ENCODE measurements at regions not wholly inside any gene's neighbourhood (a gene's known extent, or its start where the extent isn't known, plus 50 kb on each side); places are given as distances from the start of the nearest gene placed in this dataset.

DNA sequence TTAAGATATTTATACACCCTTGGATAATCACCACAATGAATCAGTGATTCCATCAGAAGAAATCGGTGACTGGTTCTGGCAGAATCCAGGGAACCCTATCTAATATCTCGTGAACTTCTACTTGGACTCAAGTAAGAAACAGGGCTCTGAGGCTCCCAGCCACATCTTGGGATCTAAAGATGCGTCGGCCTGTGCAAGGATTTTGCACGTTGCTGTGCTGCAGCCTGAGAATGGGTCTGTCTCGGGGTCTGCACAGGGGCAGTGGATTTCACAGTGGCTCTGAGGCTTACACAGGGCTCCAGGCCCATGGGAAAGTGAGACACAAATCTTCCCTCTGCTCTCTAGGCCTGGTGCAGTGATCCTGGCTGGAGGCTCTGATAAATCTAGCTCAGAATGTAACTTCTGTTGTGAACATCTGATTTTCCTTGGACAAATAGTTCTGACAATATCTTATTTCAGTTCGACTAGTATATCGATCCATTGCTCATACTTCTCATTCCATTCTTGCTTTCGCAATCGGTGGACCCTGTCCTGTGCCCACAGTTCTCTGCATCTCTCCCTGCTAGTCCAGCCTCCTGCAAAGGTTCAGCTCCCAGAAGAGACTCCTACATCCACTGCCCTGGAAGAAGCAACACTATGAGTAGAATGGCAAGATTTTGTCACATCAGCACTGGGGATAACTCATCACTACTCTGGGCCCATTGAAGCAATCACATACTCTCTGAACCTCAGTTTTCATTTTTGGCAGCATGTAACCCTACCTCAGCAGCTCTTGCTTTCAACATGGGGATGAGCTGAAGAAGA lies 105.5 kb upstream of the TOP3B start (continued):
- TF ChIP-seq, protein P1, sequence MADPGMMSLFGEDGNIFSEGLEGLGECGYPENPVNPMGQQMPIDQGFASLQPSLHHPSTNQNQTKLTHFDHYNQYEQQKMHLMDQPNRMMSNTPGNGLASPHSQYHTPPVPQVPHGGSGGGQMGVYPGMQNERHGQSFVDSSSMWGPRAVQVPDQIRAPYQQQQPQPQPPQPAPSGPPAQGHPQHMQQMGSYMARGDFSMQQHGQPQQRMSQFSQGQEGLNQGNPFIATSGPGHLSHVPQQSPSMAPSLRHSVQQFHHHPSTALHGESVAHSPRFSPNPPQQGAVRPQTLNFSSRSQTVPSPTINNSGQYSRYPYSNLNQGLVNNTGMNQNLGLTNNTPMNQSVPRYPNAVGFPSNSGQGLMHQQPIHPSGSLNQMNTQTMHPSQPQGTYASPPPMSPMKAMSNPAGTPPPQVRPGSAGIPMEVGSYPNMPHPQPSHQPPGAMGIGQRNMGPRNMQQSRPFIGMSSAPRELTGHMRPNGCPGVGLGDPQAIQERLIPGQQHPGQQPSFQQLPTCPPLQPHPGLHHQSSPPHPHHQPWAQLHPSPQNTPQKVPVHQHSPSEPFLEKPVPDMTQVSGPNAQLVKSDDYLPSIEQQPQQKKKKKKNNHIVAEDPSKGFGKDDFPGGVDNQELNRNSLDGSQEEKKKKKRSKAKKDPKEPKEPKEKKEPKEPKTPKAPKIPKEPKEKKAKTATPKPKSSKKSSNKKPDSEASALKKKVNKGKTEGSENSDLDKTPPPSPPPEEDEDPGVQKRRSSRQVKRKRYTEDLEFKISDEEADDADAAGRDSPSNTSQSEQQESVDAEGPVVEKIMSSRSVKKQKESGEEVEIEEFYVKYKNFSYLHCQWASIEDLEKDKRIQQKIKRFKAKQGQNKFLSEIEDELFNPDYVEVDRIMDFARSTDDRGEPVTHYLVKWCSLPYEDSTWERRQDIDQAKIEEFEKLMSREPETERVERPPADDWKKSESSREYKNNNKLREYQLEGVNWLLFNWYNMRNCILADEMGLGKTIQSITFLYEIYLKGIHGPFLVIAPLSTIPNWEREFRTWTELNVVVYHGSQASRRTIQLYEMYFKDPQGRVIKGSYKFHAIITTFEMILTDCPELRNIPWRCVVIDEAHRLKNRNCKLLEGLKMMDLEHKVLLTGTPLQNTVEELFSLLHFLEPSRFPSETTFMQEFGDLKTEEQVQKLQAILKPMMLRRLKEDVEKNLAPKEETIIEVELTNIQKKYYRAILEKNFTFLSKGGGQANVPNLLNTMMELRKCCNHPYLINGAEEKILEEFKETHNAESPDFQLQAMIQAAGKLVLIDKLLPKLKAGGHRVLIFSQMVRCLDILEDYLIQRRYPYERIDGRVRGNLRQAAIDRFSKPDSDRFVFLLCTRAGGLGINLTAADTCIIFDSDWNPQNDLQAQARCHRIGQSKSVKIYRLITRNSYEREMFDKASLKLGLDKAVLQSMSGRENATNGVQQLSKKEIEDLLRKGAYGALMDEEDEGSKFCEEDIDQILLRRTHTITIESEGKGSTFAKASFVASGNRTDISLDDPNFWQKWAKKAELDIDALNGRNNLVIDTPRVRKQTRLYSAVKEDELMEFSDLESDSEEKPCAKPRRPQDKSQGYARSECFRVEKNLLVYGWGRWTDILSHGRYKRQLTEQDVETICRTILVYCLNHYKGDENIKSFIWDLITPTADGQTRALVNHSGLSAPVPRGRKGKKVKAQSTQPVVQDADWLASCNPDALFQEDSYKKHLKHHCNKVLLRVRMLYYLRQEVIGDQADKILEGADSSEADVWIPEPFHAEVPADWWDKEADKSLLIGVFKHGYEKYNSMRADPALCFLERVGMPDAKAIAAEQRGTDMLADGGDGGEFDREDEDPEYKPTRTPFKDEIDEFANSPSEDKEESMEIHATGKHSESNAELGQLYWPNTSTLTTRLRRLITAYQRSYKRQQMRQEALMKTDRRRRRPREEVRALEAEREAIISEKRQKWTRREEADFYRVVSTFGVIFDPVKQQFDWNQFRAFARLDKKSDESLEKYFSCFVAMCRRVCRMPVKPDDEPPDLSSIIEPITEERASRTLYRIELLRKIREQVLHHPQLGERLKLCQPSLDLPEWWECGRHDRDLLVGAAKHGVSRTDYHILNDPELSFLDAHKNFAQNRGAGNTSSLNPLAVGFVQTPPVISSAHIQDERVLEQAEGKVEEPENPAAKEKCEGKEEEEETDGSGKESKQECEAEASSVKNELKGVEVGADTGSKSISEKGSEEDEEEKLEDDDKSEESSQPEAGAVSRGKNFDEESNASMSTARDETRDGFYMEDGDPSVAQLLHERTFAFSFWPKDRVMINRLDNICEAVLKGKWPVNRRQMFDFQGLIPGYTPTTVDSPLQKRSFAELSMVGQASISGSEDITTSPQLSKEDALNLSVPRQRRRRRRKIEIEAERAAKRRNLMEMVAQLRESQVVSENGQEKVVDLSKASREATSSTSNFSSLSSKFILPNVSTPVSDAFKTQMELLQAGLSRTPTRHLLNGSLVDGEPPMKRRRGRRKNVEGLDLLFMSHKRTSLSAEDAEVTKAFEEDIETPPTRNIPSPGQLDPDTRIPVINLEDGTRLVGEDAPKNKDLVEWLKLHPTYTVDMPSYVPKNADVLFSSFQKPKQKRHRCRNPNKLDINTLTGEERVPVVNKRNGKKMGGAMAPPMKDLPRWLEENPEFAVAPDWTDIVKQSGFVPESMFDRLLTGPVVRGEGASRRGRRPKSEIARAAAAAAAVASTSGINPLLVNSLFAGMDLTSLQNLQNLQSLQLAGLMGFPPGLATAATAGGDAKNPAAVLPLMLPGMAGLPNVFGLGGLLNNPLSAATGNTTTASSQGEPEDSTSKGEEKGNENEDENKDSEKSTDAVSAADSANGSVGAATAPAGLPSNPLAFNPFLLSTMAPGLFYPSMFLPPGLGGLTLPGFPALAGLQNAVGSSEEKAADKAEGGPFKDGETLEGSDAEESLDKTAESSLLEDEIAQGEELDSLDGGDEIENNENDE (IDR thresholded peaks at IDR 0.05; ENCODE audit: insufficient replicate concordance, low read length): no peak
- TF ChIP-seq HDAC6 (IDR thresholded peaks at IDR 0.05; ENCODE audit: low read depth, low read length): no peak
- no peak for TF ChIP-seq EZH2 (IDR thresholded peaks at IDR 0.05; ENCODE audit: low read depth, low read length, severe bottlenecking)
